ENCODE measurements at regions not wholly inside any gene's neighbourhood (a gene's known extent, or its start where the extent isn't known, plus 50 kb on each side); places are given as distances from the start of the nearest gene placed in this dataset.

- CTCF ChIA-PET, result interaction anchor here (1.0 to 1.7 kb wide), 2 partner anchors 51 to 61 kb away, joined by 3 to 5 read pairs; no protein-coding TSS in a partner anchor
Observed at GRCh38 chr6:81814370-81815076, 62.0 kb upstream of the TENT5A start.

More at GRCh38 chr6:81814370-81815076, 62.0 kb upstream of the TENT5A start:
- no peak overlapping the region for H2AFZ ChIP-seq (ENCODE audit: low read depth, low read length)
- peaks cover 6% of the 10 kb centered on the region for H3K4me1 ChIP-seq (ENCODE audit: control insufficient read depth, extremely low read depth, insufficient read depth, low read length)
- DNase-seq (ENCODE audit: low read depth, low spot score), result no peak
- peaks cover 2% of the 10 kb centered on the region for H3K9me1 ChIP-seq (replicated peaks; ENCODE audit: control insufficient read depth, extremely low read depth, insufficient read depth, low read length)
- H3K27ac ChIP-seq (ENCODE audit: insufficient read depth, low read depth, low read length), result no peak overlapping the region
- TF ChIP-seq POLR2A (IDR thresholded peaks at IDR 0.05; ENCODE audit: low read depth, low read length) (no peak), JUN (IDR thresholded peaks at IDR 0.05; ENCODE audit: borderline replicate concordance, insufficient read depth, insufficient read length, low read depth) (no peak), CTCF (IDR thresholded peaks at IDR 0.05; ENCODE audit: extremely low read depth in 1 of 2, insufficient read depth in 1 of 2, low read depth in 1 of 2, low read length in 2 of 2) (no peak), FOS (IDR thresholded peaks at IDR 0.05; ENCODE audit: borderline replicate concordance, insufficient read depth, low read length) (no peak)
- dilution Hi-C loops (cut with MboI; ENCODE audit: extremely low pct_ligation_motif_present, low sequenced_read_pairs) (no loop called here), intact Hi-C loops (cut with micrococcal nuclease) (no loop called here)
- POLR2A ChIA-PET, result no interaction called here
- BruUV-seq (replicated peaks), result no TSS peak
- no peak overlapping the region for H3K9ac ChIP-seq (replicated peaks; ENCODE audit: extremely low read depth, insufficient read depth, low read length)
- no peaks in the 10 kb centered on the region for H3K79me2 ChIP-seq (ENCODE audit: control insufficient read depth, insufficient read depth, low read length)
- no peak overlapping the region for H3K4me3 ChIP-seq (replicated peaks in 1 of 3; ENCODE audit: insufficient read depth in 1 of 3, low read depth in 1 of 3, low read length in 3 of 3)
- H4K20me1 ChIP-seq (replicated peaks; ENCODE audit: control insufficient read depth, extremely low read depth, insufficient read depth, low read length), result no peaks in the 10 kb centered on the region
- H3K27me3 ChIP-seq (ENCODE audit: control insufficient read depth in 2 of 2, insufficient read depth in 2 of 2, low read length in 2 of 2), result no peaks in the 10 kb centered on the region
- no peak overlapping the region for H3K4me2 ChIP-seq (ENCODE audit: insufficient read depth, low read length)
- no peaks in the 10 kb centered on the region for H3K9me3 ChIP-seq (replicated peaks; ENCODE audit: control insufficient read depth, insufficient read depth, low read length)
- H3K36me3 ChIP-seq (ENCODE audit: control insufficient read depth in 2 of 2, extremely low read depth in 1 of 2, insufficient read depth in 2 of 2, low read length in 2 of 2), result no peaks in the 10 kb centered on the region
- no peak for FAIRE-seq

All from endothelial cell of umbilical vein (primary cell).